ENCODE measurements at regions not wholly inside any gene's neighbourhood (a gene's known extent, or its start where the extent isn't known, plus 50 kb on each side); places are given as distances from the start of the nearest gene placed in this dataset.

DNA sequence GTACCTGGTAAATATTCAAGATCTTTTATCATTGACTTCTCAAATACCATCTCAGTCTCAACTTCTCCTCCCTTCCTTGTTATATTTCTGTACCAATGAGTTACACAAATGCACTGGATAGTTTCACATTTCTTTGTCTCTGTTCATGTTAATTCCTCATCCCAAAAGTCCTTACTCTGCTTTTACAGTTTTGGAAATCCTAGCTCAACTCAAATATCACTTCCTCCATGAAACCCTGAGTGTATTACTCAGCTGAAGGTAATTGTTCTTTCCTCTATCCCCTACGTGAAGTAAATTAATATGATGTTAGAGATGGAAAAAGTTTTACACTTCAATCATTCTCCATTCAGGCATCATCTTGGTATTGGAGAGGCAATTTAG lies 241.5 kb downstream of the TLE4 start:
- Histone ChIP-seq H3K9me3 (no peaks in the 10 kb centered on the region), H3K4me1 (peaks cover 0 to 7% (median under 1%) of the 10 kb centered on the region in 4 donors), H3K27ac (replicated peaks in 1 of 4) (no peak overlapping the region), H3K4me3 (no peak overlapping the region), H3K27me3 (no peaks in the 10 kb centered on the region), H3K36me3 (no peaks in the 10 kb centered on the region)
- no peak for TF ChIP-seq POLR2A (IDR thresholded peaks at IDR 0.05; ENCODE audit: low read depth)
- TF ChIP-seq, protein P1, sequence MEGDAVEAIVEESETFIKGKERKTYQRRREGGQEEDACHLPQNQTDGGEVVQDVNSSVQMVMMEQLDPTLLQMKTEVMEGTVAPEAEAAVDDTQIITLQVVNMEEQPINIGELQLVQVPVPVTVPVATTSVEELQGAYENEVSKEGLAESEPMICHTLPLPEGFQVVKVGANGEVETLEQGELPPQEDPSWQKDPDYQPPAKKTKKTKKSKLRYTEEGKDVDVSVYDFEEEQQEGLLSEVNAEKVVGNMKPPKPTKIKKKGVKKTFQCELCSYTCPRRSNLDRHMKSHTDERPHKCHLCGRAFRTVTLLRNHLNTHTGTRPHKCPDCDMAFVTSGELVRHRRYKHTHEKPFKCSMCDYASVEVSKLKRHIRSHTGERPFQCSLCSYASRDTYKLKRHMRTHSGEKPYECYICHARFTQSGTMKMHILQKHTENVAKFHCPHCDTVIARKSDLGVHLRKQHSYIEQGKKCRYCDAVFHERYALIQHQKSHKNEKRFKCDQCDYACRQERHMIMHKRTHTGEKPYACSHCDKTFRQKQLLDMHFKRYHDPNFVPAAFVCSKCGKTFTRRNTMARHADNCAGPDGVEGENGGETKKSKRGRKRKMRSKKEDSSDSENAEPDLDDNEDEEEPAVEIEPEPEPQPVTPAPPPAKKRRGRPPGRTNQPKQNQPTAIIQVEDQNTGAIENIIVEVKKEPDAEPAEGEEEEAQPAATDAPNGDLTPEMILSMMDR (IDR thresholded peaks at IDR 0.05): no peak
- TF ChIP-seq EP300 (IDR thresholded peaks at IDR 0.05): no peak
- no peak for TF ChIP-seq POLR2AphosphoS5 (IDR thresholded peaks at IDR 0.05)
- intact Hi-C loops (cut with DNase I): no loop called here
- DNase-seq (ENCODE audit: extremely low spot score): no peak
- WGBS: 49% methylated on average over 1 of the region's 1 CpG

DNA sequence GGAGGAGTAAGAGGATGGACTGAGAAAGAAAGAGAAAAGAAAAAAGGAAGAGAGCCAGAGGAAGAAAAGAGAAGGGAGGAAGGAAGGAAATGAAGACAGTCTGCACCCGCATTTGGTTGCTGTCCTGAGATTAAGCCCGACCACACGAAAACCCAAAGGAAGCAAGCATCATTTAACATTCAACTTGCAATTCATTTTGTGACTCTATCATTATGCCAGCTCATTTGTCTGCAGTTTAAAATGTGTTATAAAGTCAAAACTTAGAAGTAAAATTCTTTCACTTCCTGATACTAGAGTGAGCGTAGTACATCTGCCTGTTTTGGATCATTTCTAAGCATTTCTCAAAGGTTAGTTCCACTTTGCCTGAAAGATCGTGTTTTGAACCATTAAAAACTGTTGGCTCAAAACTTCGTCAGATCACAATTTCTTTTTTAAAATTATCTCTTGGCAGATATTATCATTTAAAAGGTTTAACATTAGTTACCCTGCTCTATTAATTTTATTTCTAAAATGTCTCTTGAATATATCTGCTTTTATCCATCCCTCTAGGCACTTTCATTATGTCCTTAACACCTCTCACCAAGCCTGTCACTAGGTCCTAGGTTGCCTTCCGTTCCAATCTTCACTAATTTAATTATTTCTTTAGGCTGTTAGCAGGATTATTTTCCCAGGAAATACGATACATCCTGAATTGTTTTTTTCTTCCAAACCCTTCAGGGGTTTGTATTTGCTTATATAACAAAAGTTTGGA lies 240.9 kb downstream of the TLE4 start:
- intact Hi-C loops (cut with DNase I): no loop called here
- WGBS: 56% methylated on average over 8 of the region's 8 CpGs
- Histone ChIP-seq H3K36me3 (no peaks in the 10 kb centered on the region), H3K27ac (replicated peaks in 1 of 4) (no peak overlapping the region), H3K9me3 (no peaks in the 10 kb centered on the region), H3K4me3 (peak overlapping the region in 2 of 4 donors; percentile 2 to 3), H3K4me1 (peaks cover 0 to 7% (median 3%) of the 10 kb centered on the region in 4 donors), H3K27me3 (no peaks in the 10 kb centered on the region)
- no peak for DNase-seq (ENCODE audit: extremely low spot score)
- TF ChIP-seq, protein P1 (IDR thresholded peaks at IDR 0.05): no peak
- no peak for TF ChIP-seq EP300 (IDR thresholded peaks at IDR 0.05)
- no peak for TF ChIP-seq POLR2AphosphoS5 (IDR thresholded peaks at IDR 0.05)
- TF ChIP-seq POLR2A (IDR thresholded peaks at IDR 0.05; ENCODE audit: low read depth): no peak

DNA sequence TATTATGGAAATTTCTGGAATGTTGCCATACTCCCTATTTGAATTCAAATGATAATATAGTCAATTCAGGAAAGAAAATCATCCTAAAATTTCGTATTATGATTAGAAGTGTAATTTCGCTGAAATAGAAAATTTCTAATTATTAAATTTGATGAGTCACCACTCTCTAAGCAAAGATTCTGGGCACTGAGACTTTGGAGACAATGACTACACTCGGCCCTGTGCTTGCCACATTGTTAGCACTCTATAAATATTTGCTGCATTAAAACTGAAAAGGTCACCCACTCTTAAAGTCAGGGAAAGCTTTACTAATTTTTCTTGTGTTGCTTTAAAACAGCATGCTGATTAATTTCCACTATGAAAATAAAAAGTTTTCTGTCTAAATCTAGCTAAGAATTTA lies 240.3 kb downstream of the TLE4 start:
- Histone ChIP-seq H3K4me1 (peaks cover 0 to 7% (median 3%) of the 10 kb centered on the region in 4 donors), H3K4me3 (no peak overlapping the region), H3K9me3 (no peaks in the 10 kb centered on the region), H3K36me3 (no peaks in the 10 kb centered on the region), H3K27me3 (no peaks in the 10 kb centered on the region), H3K27ac (replicated peaks in 1 of 4) (no peak overlapping the region)
- DNase-seq (ENCODE audit: extremely low spot score): no peak
- intact Hi-C loops (cut with DNase I): no loop called here
- 71% methylated on average over 3 of the region's 3 CpGs for WGBS
- no peak for TF ChIP-seq POLR2A (IDR thresholded peaks at IDR 0.05; ENCODE audit: low read depth)
- no peak for TF ChIP-seq EP300 (IDR thresholded peaks at IDR 0.05)
- TF ChIP-seq, protein P1 (IDR thresholded peaks at IDR 0.05): no peak
- no peak for TF ChIP-seq POLR2AphosphoS5 (IDR thresholded peaks at IDR 0.05)

DNA sequence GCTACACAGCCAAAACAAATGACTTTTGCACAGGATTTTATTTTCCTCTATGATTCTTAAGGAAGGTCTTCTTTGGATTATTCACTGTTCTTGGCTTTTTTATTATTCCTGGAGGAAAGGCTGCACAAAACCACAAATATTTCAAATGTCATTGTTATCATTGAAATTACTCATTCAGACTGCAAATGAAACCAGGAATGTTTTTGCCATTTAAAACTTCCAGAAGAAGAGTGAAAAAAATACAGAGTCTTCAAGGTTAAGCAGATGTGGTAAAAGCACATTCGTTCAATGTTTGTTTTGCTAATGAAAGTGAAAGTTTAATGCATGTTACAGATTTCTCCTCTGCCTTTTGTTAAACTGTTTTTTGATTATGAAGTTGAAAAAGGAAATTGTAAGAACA lies 238.2 kb downstream of the TLE4 start:
- no peak for DNase-seq (ENCODE audit: extremely low spot score)
- Histone ChIP-seq H3K27ac (replicated peaks in 1 of 4) (no peak overlapping the region), H3K36me3 (no peaks in the 10 kb centered on the region), H3K9me3 (no peaks in the 10 kb centered on the region), H3K4me1 (peaks cover 0 to 7% (median 3%) of the 10 kb centered on the region in 4 donors), H3K4me3 (no peak overlapping the region), H3K27me3 (no peaks in the 10 kb centered on the region)
- WGBS: 5% methylated on average over 1 of the region's 1 CpG
- TF ChIP-seq, protein P1 (IDR thresholded peaks at IDR 0.05): no peak
- TF ChIP-seq POLR2A (IDR thresholded peaks at IDR 0.05; ENCODE audit: low read depth) (no peak), EP300 (IDR thresholded peaks at IDR 0.05) (no peak), POLR2AphosphoS5 (IDR thresholded peaks at IDR 0.05) (no peak)
- intact Hi-C loops (cut with DNase I): no loop called here
